ENCODE measurements at regions not wholly inside any gene's neighbourhood (a gene's known extent, or its start where the extent isn't known, plus 50 kb on each side); places are given as distances from the start of the nearest gene placed in this dataset.
"Not testable (repeated sequence)": the region's sequence is repeated elsewhere in the genome, so short reads cannot be mapped to it uniquely, and the experiment has no call there.

DNA sequence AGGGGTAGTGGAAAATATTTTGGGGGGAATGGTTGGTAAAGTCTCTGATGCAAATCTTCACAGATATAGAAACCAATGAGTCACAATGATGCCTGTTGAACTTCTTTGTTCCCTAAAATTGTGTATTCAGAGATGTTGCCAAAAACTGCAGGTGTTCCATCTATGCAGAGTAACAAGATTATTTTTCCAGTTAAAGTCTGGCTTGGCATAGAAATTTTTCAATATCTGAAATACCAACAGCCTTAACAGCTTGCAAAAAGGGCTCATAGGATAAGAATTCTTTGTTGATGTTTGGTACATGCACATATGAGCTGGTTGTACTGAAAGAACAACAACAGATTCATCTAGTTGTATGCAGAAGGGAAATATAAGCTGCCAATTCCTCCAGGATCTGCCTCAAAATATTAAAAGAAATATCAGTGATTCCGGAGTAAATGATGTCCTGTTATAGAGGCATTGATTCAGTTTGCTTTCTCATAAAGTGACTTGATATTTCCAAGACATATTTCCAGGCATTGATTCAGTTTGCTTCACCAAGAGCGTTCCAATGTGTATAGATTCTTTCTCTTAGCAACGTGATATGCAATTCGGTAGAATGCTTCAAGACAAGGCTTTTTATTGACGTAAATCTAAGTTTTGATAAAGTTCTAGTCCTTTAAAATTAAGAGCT, 564.4 kb downstream of the TMA16 start:
- no peak for DNase-seq (ENCODE audit: extremely low read depth, low read depth, low spot score)

DNA sequence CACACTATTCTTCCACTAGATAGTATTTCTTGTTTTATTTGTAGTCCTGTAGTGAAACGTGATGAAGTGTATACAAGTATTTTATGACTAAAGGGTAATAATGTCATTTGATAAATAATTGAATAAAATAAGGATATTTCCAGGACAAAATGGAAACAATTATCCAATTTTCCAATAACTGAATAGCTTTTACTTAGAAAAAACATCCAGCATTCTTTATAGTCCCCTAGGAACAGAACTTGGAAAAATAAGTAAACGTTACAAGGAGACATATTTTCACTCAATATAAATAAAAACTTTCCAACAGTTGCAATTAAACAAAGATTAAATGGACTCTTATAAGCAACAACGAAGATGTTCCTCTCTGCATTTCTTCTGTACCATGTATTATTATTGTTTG, 566.0 kb downstream of the TMA16 start:
- DNase-seq (ENCODE audit: extremely low read depth, low read depth, low spot score): no peak

GRCh38 chr4:164068392-164068791, 573.9 kb downstream of the TMA16 start:
- DNase-seq (ENCODE audit: extremely low read depth, low read depth, low spot score): no peak

- DNase-seq (ENCODE audit: extremely low read depth, low read depth, low spot score): no peak
Measured at GRCh38 chr4:164070625-164071024, 576.1 kb downstream of the TMA16 start.

GRCh38 chr4:164081371-164081770, 586.9 kb downstream of the TMA16 start:
- DNase-seq (ENCODE audit: extremely low read depth, low read depth, low spot score): no peak

GRCh38 chr4:164081801-164082200, 587.3 kb downstream of the TMA16 start:
- DNase-seq (ENCODE audit: extremely low read depth, low read depth, low spot score): no peak

GRCh38 chr4:164087733-164088132, 593.2 kb downstream of the TMA16 start:
- DNase-seq (ENCODE audit: extremely low read depth, low read depth, low spot score): no peak

DNA sequence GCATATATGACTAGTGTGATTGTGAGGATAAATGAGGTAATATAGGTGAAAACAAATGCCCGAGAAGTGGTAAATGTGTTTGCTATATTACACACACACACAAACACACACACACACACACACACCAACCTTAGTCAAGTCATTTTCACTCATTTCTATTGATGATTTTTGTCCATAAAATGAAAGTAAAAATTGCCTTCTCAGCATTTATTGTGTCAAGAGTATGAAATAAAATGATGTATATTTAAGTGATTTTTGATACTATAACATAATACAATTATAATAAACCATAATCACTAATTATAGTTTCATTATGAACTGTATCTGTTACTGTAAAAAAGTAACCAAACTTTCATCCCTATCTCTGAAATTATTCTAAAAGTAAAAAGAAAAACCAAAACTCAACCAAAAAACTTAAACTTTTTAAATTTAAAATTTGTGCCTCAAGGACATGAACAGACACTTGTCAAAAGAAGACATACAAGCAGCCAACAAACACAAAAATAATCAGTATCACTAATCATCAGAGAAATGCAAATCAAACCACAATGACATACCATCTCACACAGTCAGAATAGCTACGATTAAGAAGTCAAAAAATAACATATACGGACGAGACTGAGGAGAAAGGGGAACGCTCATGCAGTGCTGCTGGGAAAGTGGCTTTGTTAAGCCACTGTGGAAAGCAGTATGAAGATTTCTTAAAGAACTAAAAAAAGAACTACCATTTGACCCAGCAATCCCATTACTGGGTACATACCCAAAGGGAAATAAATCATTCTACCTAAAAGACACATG, 601.0 kb downstream of the TMA16 start:
- DNase-seq (ENCODE audit: extremely low read depth, low read depth, low spot score): no peak

- DNase-seq (ENCODE audit: extremely low read depth, low read depth, low spot score): no peak
Measured at GRCh38 chr4:164096766-164097518, 602.5 kb downstream of the TMA16 start.

DNA sequence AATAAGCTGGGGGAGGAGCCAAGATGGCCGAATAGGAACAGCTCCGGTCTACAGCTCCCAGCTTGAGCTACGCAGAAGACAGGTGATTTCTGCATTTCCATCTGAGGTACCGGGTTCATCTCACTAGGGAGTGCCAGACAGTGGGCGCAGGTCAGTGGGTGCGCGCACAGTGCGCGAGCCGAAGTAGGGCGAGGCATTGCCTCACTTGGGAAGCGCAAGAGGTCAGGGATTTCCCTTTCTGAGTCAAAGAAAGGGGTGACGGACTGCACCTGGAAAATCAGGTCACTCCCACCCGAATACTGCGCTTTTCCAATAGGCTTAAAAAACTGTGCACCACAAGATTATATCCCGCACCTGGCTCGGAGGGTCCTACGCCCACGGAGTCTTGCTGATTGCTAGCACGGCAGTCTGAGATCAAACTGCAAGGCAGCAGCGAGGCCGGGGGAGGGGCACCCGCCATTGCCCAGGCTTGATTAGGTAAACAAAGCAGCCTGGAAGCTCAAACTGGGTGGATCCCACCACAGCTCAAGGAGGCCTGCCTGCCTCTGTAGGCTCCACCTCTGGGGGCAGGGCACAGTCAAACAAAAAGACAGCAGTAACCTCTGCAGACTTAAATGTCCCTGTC, 606.4 kb downstream of the TMA16 start:
- DNase-seq (ENCODE audit: extremely low read depth, low read depth, low spot score): not testable (repeated sequence)

DNA sequence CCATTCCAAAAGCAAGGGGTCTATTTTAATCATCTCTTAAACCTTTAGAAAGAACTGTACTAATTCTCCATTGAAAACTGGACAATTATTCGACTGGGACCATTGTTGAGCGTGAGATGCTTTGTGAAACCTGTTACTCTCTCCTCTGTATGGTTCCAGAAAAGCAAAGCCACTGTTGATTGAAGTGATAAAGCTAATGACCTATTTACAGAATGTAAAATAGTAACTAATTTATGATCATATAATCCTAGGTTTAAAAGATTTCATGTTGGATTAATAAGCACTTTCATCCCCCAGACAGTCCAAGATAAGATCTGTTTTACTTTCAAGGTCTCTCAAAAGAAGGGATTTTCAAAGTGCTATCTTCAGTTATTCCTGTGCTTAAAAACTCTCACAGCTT, 614.5 kb downstream of the TMA16 start:
- no peak for DNase-seq (ENCODE audit: extremely low read depth, low read depth, low spot score)

DNA sequence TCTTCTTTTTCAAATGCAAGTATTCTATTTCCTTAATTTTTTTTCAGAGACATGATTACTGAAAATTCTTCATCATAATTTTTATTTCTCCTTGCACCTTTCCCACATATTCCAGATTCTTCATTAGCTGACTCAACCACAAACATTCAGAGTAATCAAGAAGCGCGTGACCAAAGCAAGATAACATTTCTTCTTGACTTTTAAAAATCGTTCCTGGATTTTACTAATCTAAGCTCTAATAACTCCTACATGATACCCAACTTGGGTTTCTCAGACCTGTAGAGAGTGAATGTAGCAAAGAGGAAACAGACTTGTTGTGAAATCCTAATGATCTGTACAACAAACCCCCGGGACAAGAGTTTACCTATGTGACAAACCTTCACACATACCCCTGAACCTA, 615.0 kb downstream of the TMA16 start:
- no peak for DNase-seq (ENCODE audit: extremely low read depth, low read depth, low spot score)

DNA sequence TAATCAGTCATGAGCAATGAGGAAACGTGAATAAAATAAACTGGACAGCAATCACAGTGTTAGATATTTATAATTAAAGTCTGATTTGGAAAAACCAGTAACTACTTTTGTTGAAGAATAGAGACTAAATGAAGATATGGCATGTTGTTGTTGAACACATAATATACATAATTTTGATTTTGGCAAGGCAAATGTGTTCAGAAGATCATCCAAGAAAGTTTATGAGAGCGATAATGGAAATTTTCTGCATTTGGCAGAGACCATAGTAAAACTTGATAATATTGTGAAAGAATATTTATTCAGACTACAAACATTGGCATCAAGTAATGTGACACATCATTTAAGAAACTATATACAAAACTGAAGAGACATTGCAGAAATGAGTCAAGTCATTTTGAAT, 620.7 kb downstream of the TMA16 start:
- no peak for DNase-seq (ENCODE audit: extremely low read depth, low read depth, low spot score)

GRCh38 chr4:164116286-164116685, 621.8 kb downstream of the TMA16 start:
- DNase-seq (ENCODE audit: extremely low read depth, low read depth, low spot score): no peak

GRCh38 chr4:164134388-164134787, 619.5 kb upstream of the SMIM31 start:
- no peak for DNase-seq (ENCODE audit: extremely low read depth, low read depth, low spot score)

GRCh38 chr4:164136180-164136616, 617.7 kb upstream of the SMIM31 start:
- no peak for DNase-seq (ENCODE audit: extremely low read depth, low read depth, low spot score)

DNA sequence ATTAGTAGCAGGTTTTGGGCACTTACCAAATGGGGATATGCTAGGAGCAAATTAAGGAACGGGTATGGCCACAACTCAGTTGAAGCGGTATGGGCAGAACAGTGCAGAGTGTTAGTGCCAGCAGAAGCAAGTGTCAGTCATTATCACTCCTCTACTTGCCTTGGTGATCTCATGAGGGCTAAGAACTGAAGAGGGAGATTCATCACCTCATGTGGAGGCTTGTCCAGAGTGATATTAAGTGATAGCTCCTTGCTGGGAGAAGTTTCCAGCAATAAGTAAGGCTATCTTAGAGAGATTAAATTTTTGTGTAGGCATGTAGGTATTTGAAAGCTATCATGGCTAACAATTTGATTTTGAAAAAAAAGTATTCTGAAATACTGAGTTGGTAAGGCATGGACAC, 615.4 kb upstream of the SMIM31 start:
- DNase-seq (ENCODE audit: extremely low read depth, low read depth, low spot score): no peak

GRCh38 chr4:164139291-164139690, 614.6 kb upstream of the SMIM31 start:
- no peak for DNase-seq (ENCODE audit: extremely low read depth, low read depth, low spot score)

DNA sequence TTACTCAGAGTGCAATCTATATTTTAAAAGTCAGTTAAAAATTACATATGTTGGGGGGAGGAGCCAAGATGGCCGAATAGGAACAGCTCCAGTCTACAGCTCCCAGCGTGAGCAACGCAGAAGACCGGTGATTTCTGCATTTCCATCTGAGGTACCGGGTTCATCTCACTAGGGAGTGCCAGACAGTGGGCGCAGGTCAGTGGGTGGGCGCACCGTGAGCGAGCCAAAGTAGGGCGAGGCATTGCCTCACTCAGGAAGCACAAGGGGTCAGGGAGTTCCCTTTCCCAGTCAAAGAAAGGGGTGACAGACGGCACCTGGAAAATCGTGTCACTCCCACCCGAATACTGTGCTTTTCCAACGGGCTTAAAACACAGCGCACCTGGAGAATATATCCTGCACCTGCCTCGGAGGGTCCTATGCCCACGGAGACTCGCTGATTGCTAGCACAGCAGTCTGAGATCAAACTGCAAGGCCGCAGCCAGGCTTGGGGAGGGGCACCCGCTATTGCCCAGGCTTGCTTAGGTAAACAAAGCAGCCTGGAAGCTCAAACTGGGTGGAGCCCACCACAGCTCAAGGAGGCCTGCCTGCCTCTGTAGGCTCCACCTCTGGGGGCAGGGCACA, 612.1 kb upstream of the SMIM31 start:
- not testable (repeated sequence) for DNase-seq (ENCODE audit: extremely low read depth, low read depth, low spot score)

DNA sequence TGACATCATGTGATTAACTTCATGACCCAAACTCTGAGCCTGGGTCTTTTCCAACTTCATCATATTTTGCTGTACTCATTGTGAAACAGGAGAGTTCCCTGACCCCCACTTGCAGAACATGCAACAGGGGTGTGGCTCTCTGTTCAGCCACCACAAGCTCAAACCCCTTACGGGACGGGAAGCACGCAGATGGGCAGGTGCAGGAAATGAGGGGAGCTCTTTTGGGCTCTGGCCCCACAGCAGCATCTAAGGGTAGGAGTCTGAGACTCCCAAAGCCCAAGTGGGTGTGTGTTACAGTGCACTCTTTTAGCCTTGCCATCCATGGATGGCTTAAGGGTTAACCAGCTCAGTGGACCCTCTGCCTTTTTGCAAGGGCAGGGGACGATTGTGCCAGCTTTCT, 599.5 kb upstream of the SMIM31 start:
- no peak for DNase-seq (ENCODE audit: extremely low read depth, low read depth, low spot score)

DNA sequence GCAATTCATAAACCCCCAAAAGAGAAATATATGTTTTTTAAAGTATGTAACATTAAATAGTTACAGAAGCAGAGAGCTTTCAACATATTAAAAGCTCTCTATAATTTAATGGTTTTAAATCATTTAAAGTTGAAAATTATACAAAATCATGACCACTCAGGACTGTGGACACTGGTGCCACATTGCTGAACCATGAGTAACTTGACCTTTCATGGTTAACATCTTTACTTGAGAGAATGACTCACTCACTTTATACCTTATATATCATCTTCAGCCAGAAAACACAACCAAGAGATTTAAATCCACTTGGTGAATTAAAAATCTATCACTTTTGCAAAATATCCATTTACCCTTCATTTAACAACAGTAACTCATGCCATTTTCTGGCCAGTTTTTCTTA, 584.3 kb upstream of the SMIM31 start:
- DNase-seq (ENCODE audit: extremely low read depth, low read depth, low spot score): no peak

Measured in glomerular endothelial cell (primary cell).